Neural cell (in vitro differentiated cells): ENCODE measurements at regions not wholly inside any gene's neighbourhood (a gene's known extent, or its start where the extent isn't known, plus 50 kb on each side); places are given as distances from the start of the nearest gene placed in this dataset.

Experiments used
- POLR2AphosphoS5 ChIP-seq: IDR thresholded peaks from 2 replicates; pipeline ENCODE4 v1.6.1; 2012
- TF ChIP-seq, protein P1 (sequence below): fragments of 450-650 bp; IDR thresholded peaks from 2 replicates; pipeline ENCODE4 v1.5.1; 2014; ENCODE audit warnings: antibody characterized with exemption, mild to moderate bottlenecking, moderate library complexity; ENCODE audit not compliant: poor library complexity, severe bottlenecking

DNA sequence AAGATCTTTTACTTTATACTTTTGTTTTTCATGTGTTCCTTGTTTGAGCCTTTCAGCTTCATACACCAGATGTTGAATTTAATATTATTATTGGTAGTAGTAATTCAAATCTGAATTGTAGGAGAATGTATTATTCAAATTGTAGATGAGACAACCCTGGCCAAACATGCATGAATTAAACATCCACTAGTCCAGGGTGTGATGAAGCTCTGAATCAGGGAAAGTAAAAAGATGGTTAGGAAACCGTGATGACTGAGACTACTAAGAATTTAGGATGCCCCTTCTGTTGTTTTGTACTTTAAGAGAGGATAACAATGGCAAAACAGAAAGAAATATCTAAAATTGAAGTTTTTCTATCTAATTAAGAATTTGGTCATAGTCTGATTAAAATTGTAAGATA, 227.8 kb upstream of the CDH2 start:
- TF ChIP-seq, protein P1, sequence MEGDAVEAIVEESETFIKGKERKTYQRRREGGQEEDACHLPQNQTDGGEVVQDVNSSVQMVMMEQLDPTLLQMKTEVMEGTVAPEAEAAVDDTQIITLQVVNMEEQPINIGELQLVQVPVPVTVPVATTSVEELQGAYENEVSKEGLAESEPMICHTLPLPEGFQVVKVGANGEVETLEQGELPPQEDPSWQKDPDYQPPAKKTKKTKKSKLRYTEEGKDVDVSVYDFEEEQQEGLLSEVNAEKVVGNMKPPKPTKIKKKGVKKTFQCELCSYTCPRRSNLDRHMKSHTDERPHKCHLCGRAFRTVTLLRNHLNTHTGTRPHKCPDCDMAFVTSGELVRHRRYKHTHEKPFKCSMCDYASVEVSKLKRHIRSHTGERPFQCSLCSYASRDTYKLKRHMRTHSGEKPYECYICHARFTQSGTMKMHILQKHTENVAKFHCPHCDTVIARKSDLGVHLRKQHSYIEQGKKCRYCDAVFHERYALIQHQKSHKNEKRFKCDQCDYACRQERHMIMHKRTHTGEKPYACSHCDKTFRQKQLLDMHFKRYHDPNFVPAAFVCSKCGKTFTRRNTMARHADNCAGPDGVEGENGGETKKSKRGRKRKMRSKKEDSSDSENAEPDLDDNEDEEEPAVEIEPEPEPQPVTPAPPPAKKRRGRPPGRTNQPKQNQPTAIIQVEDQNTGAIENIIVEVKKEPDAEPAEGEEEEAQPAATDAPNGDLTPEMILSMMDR: no peak
- TF ChIP-seq POLR2AphosphoS5: no peak
